ENCODE measurements at regions not wholly inside any gene's neighbourhood (a gene's known extent, or its start where the extent isn't known, plus 50 kb on each side); places are given as distances from the start of the nearest gene placed in this dataset.

DNA sequence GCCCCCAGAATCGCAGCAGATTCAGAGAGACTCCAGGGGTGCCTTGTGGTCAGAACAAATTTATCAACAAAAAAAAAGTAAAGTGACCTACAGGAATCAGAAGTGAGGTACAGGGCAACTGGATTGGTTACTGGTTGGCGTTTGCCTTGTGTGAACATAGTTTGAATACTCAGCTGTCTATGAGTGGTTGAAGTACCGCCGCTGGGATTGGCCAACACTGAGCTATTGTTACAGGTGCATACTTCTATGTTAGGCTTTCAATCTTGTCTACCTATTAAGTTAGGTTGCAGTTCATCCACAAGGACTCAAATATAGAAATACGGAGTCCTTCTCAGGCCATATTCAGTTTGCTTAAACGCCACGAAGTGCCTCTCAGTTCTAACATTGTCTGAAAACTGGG lies 993.5 kb upstream of the PRKX start:
- TF ChIP-seq, protein P1, sequence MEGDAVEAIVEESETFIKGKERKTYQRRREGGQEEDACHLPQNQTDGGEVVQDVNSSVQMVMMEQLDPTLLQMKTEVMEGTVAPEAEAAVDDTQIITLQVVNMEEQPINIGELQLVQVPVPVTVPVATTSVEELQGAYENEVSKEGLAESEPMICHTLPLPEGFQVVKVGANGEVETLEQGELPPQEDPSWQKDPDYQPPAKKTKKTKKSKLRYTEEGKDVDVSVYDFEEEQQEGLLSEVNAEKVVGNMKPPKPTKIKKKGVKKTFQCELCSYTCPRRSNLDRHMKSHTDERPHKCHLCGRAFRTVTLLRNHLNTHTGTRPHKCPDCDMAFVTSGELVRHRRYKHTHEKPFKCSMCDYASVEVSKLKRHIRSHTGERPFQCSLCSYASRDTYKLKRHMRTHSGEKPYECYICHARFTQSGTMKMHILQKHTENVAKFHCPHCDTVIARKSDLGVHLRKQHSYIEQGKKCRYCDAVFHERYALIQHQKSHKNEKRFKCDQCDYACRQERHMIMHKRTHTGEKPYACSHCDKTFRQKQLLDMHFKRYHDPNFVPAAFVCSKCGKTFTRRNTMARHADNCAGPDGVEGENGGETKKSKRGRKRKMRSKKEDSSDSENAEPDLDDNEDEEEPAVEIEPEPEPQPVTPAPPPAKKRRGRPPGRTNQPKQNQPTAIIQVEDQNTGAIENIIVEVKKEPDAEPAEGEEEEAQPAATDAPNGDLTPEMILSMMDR (conservative IDR thresholded peaks at IDR 0.05; ENCODE audit: low read length) = no peak
- TF ChIP-seq EZH2phosphoT487 (IDR thresholded peaks at IDR 0.05; ENCODE audit: borderline replicate concordance) = no peak
- H2AFZ ChIP-seq (ENCODE audit: low read length) = no peak overlapping the region
- no peaks in the 10 kb centered on the region for H3K4me1 ChIP-seq (ENCODE audit: insufficient read depth, low read length, poor library complexity, severe bottlenecking)
- no peaks in the 10 kb centered on the region for H3K27me3 ChIP-seq (ENCODE audit: insufficient read depth, low read length, poor library complexity, severe bottlenecking)
- H3K4me3 ChIP-seq (ENCODE audit: low read length, poor library complexity, severe bottlenecking) = no peak overlapping the region
- H3K9me3 ChIP-seq (ENCODE audit: insufficient read depth, low read depth, low read length) = no peaks in the 10 kb centered on the region
- H3K4me2 ChIP-seq (ENCODE audit: low read depth, low read length, poor library complexity, severe bottlenecking) = no peak overlapping the region
- H3F3A ChIP-seq (ENCODE audit: low read depth) = no peaks in the 10 kb centered on the region
- H4K20me1 ChIP-seq (ENCODE audit: insufficient read depth, low read length, poor library complexity, severe bottlenecking) = no peaks in the 10 kb centered on the region
- H3K9me2 ChIP-seq (replicated peaks; ENCODE audit: low read depth, low read length) = no peaks in the 10 kb centered on the region
- no peaks in the 10 kb centered on the region for H3K79me2 ChIP-seq (ENCODE audit: insufficient read depth, low read length)
- H3K36me3 ChIP-seq (ENCODE audit: insufficient read depth, low read length) = no peaks in the 10 kb centered on the region
- H3K9ac ChIP-seq (ENCODE audit: low read depth, low read length, poor library complexity, severe bottlenecking) = no peak overlapping the region

DNA sequence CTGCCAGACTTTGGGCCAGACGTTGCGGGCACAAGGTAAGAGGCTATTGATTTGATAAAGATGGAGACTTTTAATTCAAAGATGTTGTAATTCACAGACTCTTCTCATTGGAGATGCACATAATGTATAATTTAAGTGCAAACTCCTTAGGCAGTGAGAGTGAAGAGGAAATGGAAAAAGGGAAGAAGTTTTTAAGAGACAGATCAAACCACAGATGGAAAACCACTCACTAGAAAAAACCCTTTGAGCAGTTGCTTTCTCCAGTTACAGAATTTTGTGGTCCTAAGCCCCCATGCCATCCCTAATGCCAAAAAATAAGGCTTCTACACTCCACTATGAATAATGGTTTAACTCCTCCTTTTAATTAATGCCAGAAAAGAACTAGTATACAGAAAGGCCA lies 977.1 kb upstream of the PRKX start:
- no peak overlapping the region for H3K4me2 ChIP-seq (ENCODE audit: low read depth, low read length, poor library complexity, severe bottlenecking)
- H3K79me2 ChIP-seq (ENCODE audit: insufficient read depth, low read length) = no peaks in the 10 kb centered on the region
- H4K20me1 ChIP-seq (ENCODE audit: insufficient read depth, low read length, poor library complexity, severe bottlenecking) = no peaks in the 10 kb centered on the region
- H3K27me3 ChIP-seq (ENCODE audit: insufficient read depth, low read length, poor library complexity, severe bottlenecking) = no peaks in the 10 kb centered on the region
- no peak overlapping the region for H2AFZ ChIP-seq (ENCODE audit: low read length)
- H3K4me1 ChIP-seq (ENCODE audit: insufficient read depth, low read length, poor library complexity, severe bottlenecking) = no peaks in the 10 kb centered on the region
- H3K4me3 ChIP-seq (ENCODE audit: low read length, poor library complexity, severe bottlenecking) = no peak overlapping the region
- H3K9ac ChIP-seq (ENCODE audit: low read depth, low read length, poor library complexity, severe bottlenecking) = no peak overlapping the region
- H3K36me3 ChIP-seq (ENCODE audit: insufficient read depth, low read length) = no peaks in the 10 kb centered on the region
- no peaks in the 10 kb centered on the region for H3F3A ChIP-seq (ENCODE audit: low read depth)
- TF ChIP-seq, protein P1 (conservative IDR thresholded peaks at IDR 0.05; ENCODE audit: low read length) = no peak
- no peak for TF ChIP-seq EZH2phosphoT487 (IDR thresholded peaks at IDR 0.05; ENCODE audit: borderline replicate concordance)
- no peaks in the 10 kb centered on the region for H3K9me2 ChIP-seq (replicated peaks; ENCODE audit: low read depth, low read length)
- H3K9me3 ChIP-seq (ENCODE audit: insufficient read depth, low read depth, low read length) = no peaks in the 10 kb centered on the region

DNA sequence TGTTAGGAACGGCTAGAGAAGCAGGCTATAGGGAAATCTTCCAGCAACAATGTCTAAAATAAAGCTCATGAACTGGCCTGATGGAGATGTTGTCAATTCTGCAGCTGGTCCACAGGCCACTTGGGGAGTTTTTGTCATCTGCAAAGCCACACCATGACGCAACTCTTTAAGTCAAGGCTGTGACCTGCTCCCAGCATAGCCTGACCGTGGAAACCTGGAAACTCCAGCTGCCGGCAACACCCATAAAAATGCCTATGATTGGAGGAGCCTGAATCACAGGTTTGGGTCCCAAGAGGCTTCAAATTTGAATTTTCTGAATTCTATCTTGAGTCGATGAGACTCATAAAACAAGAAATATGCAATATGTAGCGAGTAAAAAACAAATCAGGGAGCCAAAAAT lies 969.2 kb upstream of the PRKX start:
- Histone ChIP-seq H3F3A (ENCODE audit: low read depth) (no peaks in the 10 kb centered on the region), H4K20me1 (ENCODE audit: insufficient read depth, low read length, poor library complexity, severe bottlenecking) (no peaks in the 10 kb centered on the region), H3K36me3 (ENCODE audit: insufficient read depth, low read length) (no peaks in the 10 kb centered on the region), H3K4me1 (ENCODE audit: insufficient read depth, low read length, poor library complexity, severe bottlenecking) (no peaks in the 10 kb centered on the region), H3K27me3 (ENCODE audit: insufficient read depth, low read length, poor library complexity, severe bottlenecking) (no peaks in the 10 kb centered on the region), H3K4me2 (ENCODE audit: low read depth, low read length, poor library complexity, severe bottlenecking) (no peak overlapping the region), H3K4me3 (ENCODE audit: low read length, poor library complexity, severe bottlenecking) (no peak overlapping the region), H3K9me2 (replicated peaks; ENCODE audit: low read depth, low read length) (no peaks in the 10 kb centered on the region), H3K9me3 (ENCODE audit: insufficient read depth, low read depth, low read length) (no peaks in the 10 kb centered on the region), H2AFZ (ENCODE audit: low read length) (no peak overlapping the region), H3K9ac (ENCODE audit: low read depth, low read length, poor library complexity, severe bottlenecking) (no peak overlapping the region), H3K79me2 (ENCODE audit: insufficient read depth, low read length) (no peaks in the 10 kb centered on the region)
- TF ChIP-seq EZH2phosphoT487 (IDR thresholded peaks at IDR 0.05; ENCODE audit: borderline replicate concordance) = no peak
- TF ChIP-seq, protein P1 (conservative IDR thresholded peaks at IDR 0.05; ENCODE audit: low read length) = no peak

Measured in Loucy (cell line).